ENCODE measurements at regions not wholly inside any gene's neighbourhood (a gene's known extent, or its start where the extent isn't known, plus 50 kb on each side); places are given as distances from the start of the nearest gene placed in this dataset.

GRCh38 chr13:24071016-24071415, 89.5 kb upstream of the SPATA13 start:
- H3K36me3 ChIP-seq (ENCODE audit: insufficient read depth, low read length), result no peaks in the 10 kb centered on the region
- no peak for ATAC-seq (ENCODE audit: poor library complexity)
- intact Hi-C loops (cut with DNase I, micrococcal nuclease), result no loop called here

DNA sequence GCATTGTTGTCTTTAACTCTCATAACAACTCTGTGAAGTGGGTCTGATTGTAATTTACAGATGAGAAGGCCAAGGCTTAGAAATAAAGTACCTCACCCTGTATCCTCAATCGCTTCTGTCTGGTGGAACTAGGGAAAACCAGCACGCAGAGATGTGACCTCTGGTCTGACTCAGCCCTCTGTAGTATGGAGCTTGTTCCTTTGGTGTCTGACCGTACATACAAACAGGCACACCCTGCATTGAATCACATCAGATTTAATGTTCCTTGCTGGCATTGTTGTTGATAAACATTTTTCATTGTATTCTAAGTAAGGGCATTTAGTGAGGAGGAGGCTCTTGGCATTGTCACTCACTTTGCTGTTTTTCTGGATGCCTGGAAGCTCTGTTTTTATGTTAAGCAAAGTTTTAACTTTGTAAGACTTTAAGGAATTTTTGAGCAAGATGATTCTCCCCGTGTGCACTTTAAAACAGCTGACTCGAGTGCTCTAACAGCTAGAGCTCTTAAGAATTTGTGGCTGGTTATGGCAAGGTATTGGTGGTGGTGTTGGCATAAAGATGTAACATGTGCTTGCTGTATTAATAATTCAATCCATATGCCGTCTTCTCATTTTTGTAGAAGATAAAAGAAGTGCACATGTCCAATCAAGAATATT, 89.0 kb upstream of the SPATA13 start:
- H3K27me3 ChIP-seq (ENCODE audit: control insufficient read depth in 1 of 2, insufficient read depth in 2 of 2, low read length in 2 of 2), result no peaks in the 10 kb centered on the region
- H3K27me3 Mint-ChIP-seq, result no peaks in the 10 kb centered on the region
- intact Hi-C loops (cut with DNase I, micrococcal nuclease), result no loop called here
- no peaks in the 10 kb centered on the region for H3K36me3 ChIP-seq (ENCODE audit: insufficient read depth, low read length)
- no peak overlapping the region for H3K4me3 ChIP-seq (ENCODE audit: low read length)
- H3K27ac ChIP-seq (ENCODE audit: low read depth in 1 of 2, low read length in 2 of 2), result no peak overlapping the region
- no peak overlapping the region for H3K4me3 Mint-ChIP-seq
- H3K4me1 Mint-ChIP-seq (ENCODE audit: low read depth), result no peaks in the 10 kb centered on the region
- no peak overlapping the region for H3K27ac Mint-ChIP-seq
- CTCF ChIA-PET, result no interaction called here
- H3K9me3 Mint-ChIP-seq, result no peaks in the 10 kb centered on the region
- TF ChIP-seq, protein P1, sequence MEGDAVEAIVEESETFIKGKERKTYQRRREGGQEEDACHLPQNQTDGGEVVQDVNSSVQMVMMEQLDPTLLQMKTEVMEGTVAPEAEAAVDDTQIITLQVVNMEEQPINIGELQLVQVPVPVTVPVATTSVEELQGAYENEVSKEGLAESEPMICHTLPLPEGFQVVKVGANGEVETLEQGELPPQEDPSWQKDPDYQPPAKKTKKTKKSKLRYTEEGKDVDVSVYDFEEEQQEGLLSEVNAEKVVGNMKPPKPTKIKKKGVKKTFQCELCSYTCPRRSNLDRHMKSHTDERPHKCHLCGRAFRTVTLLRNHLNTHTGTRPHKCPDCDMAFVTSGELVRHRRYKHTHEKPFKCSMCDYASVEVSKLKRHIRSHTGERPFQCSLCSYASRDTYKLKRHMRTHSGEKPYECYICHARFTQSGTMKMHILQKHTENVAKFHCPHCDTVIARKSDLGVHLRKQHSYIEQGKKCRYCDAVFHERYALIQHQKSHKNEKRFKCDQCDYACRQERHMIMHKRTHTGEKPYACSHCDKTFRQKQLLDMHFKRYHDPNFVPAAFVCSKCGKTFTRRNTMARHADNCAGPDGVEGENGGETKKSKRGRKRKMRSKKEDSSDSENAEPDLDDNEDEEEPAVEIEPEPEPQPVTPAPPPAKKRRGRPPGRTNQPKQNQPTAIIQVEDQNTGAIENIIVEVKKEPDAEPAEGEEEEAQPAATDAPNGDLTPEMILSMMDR (IDR thresholded peaks at IDR 0.05), result no peak
- DNase-seq (no peak), ATAC-seq (ENCODE audit: poor library complexity) (no peak)
- POLR2A ChIA-PET, result no interaction called here
- H3K9me3 ChIP-seq (ENCODE audit: control insufficient read depth in 1 of 2, insufficient read depth in 1 of 2, low read length in 2 of 2), result no peaks in the 10 kb centered on the region
- no peaks in the 10 kb centered on the region for H3K4me1 ChIP-seq (ENCODE audit: insufficient read depth, low read length)
- H3K36me3 Mint-ChIP-seq (ENCODE audit: low read depth), result no peaks in the 10 kb centered on the region

More at GRCh38 chr13:24071016-24071415, 89.5 kb upstream of the SPATA13 start:
- H3K27me3 ChIP-seq (ENCODE audit: control insufficient read depth in 1 of 2, insufficient read depth in 2 of 2, low read length in 2 of 2), result no peaks in the 10 kb centered on the region
- ChIA-PET POLR2A (no interaction called here), CTCF (no interaction called here)
- no peak for DNase-seq
- Mint-ChIP-seq H3K4me1 (ENCODE audit: low read depth) (no peaks in the 10 kb centered on the region), H3K9me3 (no peaks in the 10 kb centered on the region), H3K4me3 (no peak overlapping the region), H3K36me3 (ENCODE audit: low read depth) (no peaks in the 10 kb centered on the region), H3K27ac (no peak overlapping the region), H3K27me3 (no peaks in the 10 kb centered on the region)
- H3K27ac ChIP-seq (ENCODE audit: low read depth in 1 of 2, low read length in 2 of 2), result no peak overlapping the region
- no peak overlapping the region for H3K4me3 ChIP-seq (ENCODE audit: low read length)
- no peaks in the 10 kb centered on the region for H3K4me1 ChIP-seq (ENCODE audit: insufficient read depth, low read length)
- TF ChIP-seq, protein P1 (IDR thresholded peaks at IDR 0.05), result no peak
- H3K9me3 ChIP-seq (ENCODE audit: control insufficient read depth in 1 of 2, insufficient read depth in 1 of 2, low read length in 2 of 2), result no peaks in the 10 kb centered on the region

GRCh38 chr13:24073657-24074056, 86.9 kb upstream of the SPATA13 start:
- DNase-seq (no peak), ATAC-seq (ENCODE audit: poor library complexity) (no peak)
- Mint-ChIP-seq H3K27me3 (no peaks in the 10 kb centered on the region), H3K4me3 (no peak overlapping the region), H3K27ac (no peak overlapping the region), H3K36me3 (ENCODE audit: low read depth) (no peaks in the 10 kb centered on the region), H3K9me3 (no peaks in the 10 kb centered on the region), H3K4me1 (ENCODE audit: low read depth) (no peaks in the 10 kb centered on the region)
- intact Hi-C loops (cut with DNase I, micrococcal nuclease), result no loop called here
- CTCF ChIA-PET, result no interaction called here
- Histone ChIP-seq H3K27ac (ENCODE audit: low read depth in 1 of 2, low read length in 2 of 2) (no peak overlapping the region), H3K4me3 (ENCODE audit: low read length) (no peak overlapping the region), H3K36me3 (ENCODE audit: insufficient read depth, low read length) (no peaks in the 10 kb centered on the region), H3K27me3 (ENCODE audit: control insufficient read depth in 1 of 2, insufficient read depth in 2 of 2, low read length in 2 of 2) (no peaks in the 10 kb centered on the region), H3K9me3 (ENCODE audit: control insufficient read depth in 1 of 2, insufficient read depth in 1 of 2, low read length in 2 of 2) (no peaks in the 10 kb centered on the region), H3K4me1 (ENCODE audit: insufficient read depth, low read length) (no peaks in the 10 kb centered on the region)
- POLR2A ChIA-PET, result no interaction called here
- TF ChIP-seq, protein P1 (IDR thresholded peaks at IDR 0.05), result no peak

Data from CD4-positive, alpha-beta T cell (primary cell).